HG02943 (cell line): ENCODE measurements at regions not wholly inside any gene's neighbourhood (a gene's known extent, or its start where the extent isn't known, plus 50 kb on each side); places are given as distances from the start of the nearest gene placed in this dataset.

ENCODE experiments used
- ATAC-seq: cut with Tn5 transposase; IDR thresholded peaks from one replicate; pipeline ENCODE4 v1.9.1; 2021; ENCODE audit warnings: mild to moderate bottlenecking, low read depth, moderate library complexity; ENCODE audit not compliant: unreplicated experiment

GRCh38 chr5:1945606-1946005 lies 62.9 kb upstream of the IRX4 start:
- ATAC-seq: no peak

GRCh38 chr5:1944408-1944807 lies 61.7 kb upstream of the IRX4 start:
- ATAC-seq: no peak

GRCh38 chr5:1943481-1943880 lies 60.8 kb upstream of the IRX4 start:
- ATAC-seq: no peak

- no peak for ATAC-seq
Measured at GRCh38 chr5:1942630-1943029, 59.9 kb upstream of the IRX4 start.

GRCh38 chr5:1942158-1942557 lies 59.4 kb upstream of the IRX4 start:
- no peak for ATAC-seq

- ATAC-seq: no peak
Measured at GRCh38 chr5:1939256-1939655, 56.5 kb upstream of the IRX4 start.

- no peak for ATAC-seq
Measured at GRCh38 chr5:1938310-1939000, 55.7 kb upstream of the IRX4 start.

GRCh38 chr5:1937590-1937989 lies 54.9 kb upstream of the IRX4 start:
- ATAC-seq: no peak

- ATAC-seq: no peak
Measured at GRCh38 chr5:1936901-1937300, 54.2 kb upstream of the IRX4 start.

- ATAC-seq: no peak
Measured at GRCh38 chr5:1936413-1936812, 53.7 kb upstream of the IRX4 start.

- ATAC-seq: no peak
Measured at GRCh38 chr5:1934801-1935429, 52.2 kb upstream of the IRX4 start.

GRCh38 chr5:1934056-1934394 lies 51.3 kb upstream of the IRX4 start:
- ATAC-seq: no peak

GRCh38 chr5:1933364-1934055 lies 50.8 kb upstream of the IRX4 start:
- no peak for ATAC-seq
